ENCODE measurements at regions not wholly inside any gene's neighbourhood (a gene's known extent, or its start where the extent isn't known, plus 50 kb on each side); places are given as distances from the start of the nearest gene placed in this dataset.
"Not testable (repeated sequence)": the region's sequence is repeated elsewhere in the genome, so short reads cannot be mapped to it uniquely, and the experiment has no call there.

- H3K4ac ChIP-seq (replicated peaks; ENCODE audit: insufficient read length, low read depth, low read length); POLR2A ChIA-PET (ENCODE audit: partially characterized antibody); H3K18ac ChIP-seq (ENCODE audit: extremely low read depth, low read length); H3K23ac ChIP-seq (ENCODE audit: insufficient read length); H4K91ac ChIP-seq (replicated peaks; ENCODE audit: insufficient read length, low read length); H3K23me2 ChIP-seq (ENCODE audit: low read depth, low read length); H3K4me1 ChIP-seq (replicated peaks in 1 of 4; ENCODE audit: control insufficient read depth in 3 of 4, insufficient read depth in 4 of 4, low read length in 3 of 4); H2AFZ ChIP-seq (ENCODE audit: low read length); DNase-seq (ENCODE audit: low read depth in 1 of 2, low spot score in 2 of 2); H2BK120ac ChIP-seq (replicated peaks; ENCODE audit: low read depth, low read length); H3K9ac ChIP-seq (replicated peaks in 1 of 4; ENCODE audit: extremely low read depth in 1 of 4, low read depth in 3 of 4, low read length in 3 of 4); H3K56ac ChIP-seq (replicated peaks; ENCODE audit: insufficient read length, low read depth, low read length); H3K79me2 ChIP-seq (ENCODE audit: control insufficient read depth in 1 of 2, insufficient read depth in 2 of 2, low read length in 2 of 2); H2AK5ac ChIP-seq (ENCODE audit: low read depth, low read length); H2BK20ac ChIP-seq (ENCODE audit: low read length); H3K4me2 ChIP-seq (ENCODE audit: insufficient read depth in 1 of 2, low read depth in 2 of 2, low read length in 2 of 2); H3K79me1 ChIP-seq (ENCODE audit: low read depth, low read length); H2BK15ac ChIP-seq (ENCODE audit: low read length); H4K8ac ChIP-seq (ENCODE audit: extremely low read depth, insufficient read depth, low read length); H4K5ac ChIP-seq (ENCODE audit: insufficient read length, low read depth, low read length); H3K27me3 ChIP-seq (replicated peaks in 1 of 4; ENCODE audit: control insufficient read depth in 3 of 4, extremely low read depth in 1 of 4, insufficient read depth in 3 of 4, low read length in 3 of 4); H3K14ac ChIP-seq (ENCODE audit: insufficient read length); H3K4me3 ChIP-seq (ENCODE audit: extremely low read depth in 1 of 4, insufficient read depth in 2 of 4, low read depth in 3 of 4, low read length in 4 of 4); FAIRE-seq; H2BK12ac ChIP-seq (ENCODE audit: low read depth, low read length); H2BK5ac ChIP-seq (ENCODE audit: low read depth, low read length); H3K36me3 ChIP-seq (ENCODE audit: control insufficient read depth in 2 of 4, insufficient read depth in 4 of 4, low read length in 3 of 4); H3K9me3 ChIP-seq (ENCODE audit: insufficient read depth in 2 of 2, low read depth in 1 of 2, low read length in 1 of 2); CTCF ChIA-PET (ENCODE audit: partially characterized antibody); H3K27ac ChIP-seq (ENCODE audit: low read depth, low read length); H4K20me1 ChIP-seq (replicated peaks in 1 of 2; ENCODE audit: control insufficient read depth in 1 of 2, insufficient read depth in 2 of 2, low read length in 2 of 2): not testable (repeated sequence)
- WGBS, 2 experiments (ENCODE audit: extremely low coverage in 1 of 2, insufficient coverage in 1 of 2, insufficient read length in 1 of 2, insufficient replicate concordance in 2 of 2, low coverage in 1 of 2, low lambda C conversion rate in 2 of 2, missing lambda C conversion rate in 1 of 2), result 82% methylated on average over 2 of the region's 3 CpGs; no CpG with 5 or more reads in 1 of the 2 experiments
Measured at GRCh38 chr13:103460246-103460645, 394.0 kb upstream of the SLC10A2 start.

- H3K14ac ChIP-seq (ENCODE audit: insufficient read length); H3K4me3 ChIP-seq (ENCODE audit: extremely low read depth in 1 of 4, insufficient read depth in 2 of 4, low read depth in 3 of 4, low read length in 4 of 4); H3K4ac ChIP-seq (replicated peaks; ENCODE audit: insufficient read length, low read depth, low read length); H3K56ac ChIP-seq (replicated peaks; ENCODE audit: insufficient read length, low read depth, low read length); H3K9ac ChIP-seq (replicated peaks in 1 of 4; ENCODE audit: extremely low read depth in 1 of 4, low read depth in 3 of 4, low read length in 3 of 4); H3K79me2 ChIP-seq (ENCODE audit: control insufficient read depth in 1 of 2, insufficient read depth in 2 of 2, low read length in 2 of 2); H3K4me1 ChIP-seq (replicated peaks in 1 of 4; ENCODE audit: control insufficient read depth in 3 of 4, insufficient read depth in 4 of 4, low read length in 3 of 4); H4K20me1 ChIP-seq (replicated peaks in 1 of 2; ENCODE audit: control insufficient read depth in 1 of 2, insufficient read depth in 2 of 2, low read length in 2 of 2); H2BK15ac ChIP-seq (ENCODE audit: low read length); FAIRE-seq; H2AFZ ChIP-seq (ENCODE audit: low read length); H3K23ac ChIP-seq (ENCODE audit: insufficient read length); H4K8ac ChIP-seq (ENCODE audit: extremely low read depth, insufficient read depth, low read length); DNase-seq (ENCODE audit: low read depth in 1 of 2, low spot score in 2 of 2); H3K27ac ChIP-seq (ENCODE audit: low read depth, low read length); CTCF ChIA-PET (ENCODE audit: partially characterized antibody); POLR2A ChIA-PET (ENCODE audit: partially characterized antibody); H2AK5ac ChIP-seq (ENCODE audit: low read depth, low read length); H4K91ac ChIP-seq (replicated peaks; ENCODE audit: insufficient read length, low read length); H2BK120ac ChIP-seq (replicated peaks; ENCODE audit: low read depth, low read length); H3K4me2 ChIP-seq (ENCODE audit: insufficient read depth in 1 of 2, low read depth in 2 of 2, low read length in 2 of 2); H2BK20ac ChIP-seq (ENCODE audit: low read length); H3K36me3 ChIP-seq (ENCODE audit: control insufficient read depth in 2 of 4, insufficient read depth in 4 of 4, low read length in 3 of 4); H3K79me1 ChIP-seq (ENCODE audit: low read depth, low read length); H2BK5ac ChIP-seq (ENCODE audit: low read depth, low read length); H3K9me3 ChIP-seq (ENCODE audit: insufficient read depth in 2 of 2, low read depth in 1 of 2, low read length in 1 of 2); H3K27me3 ChIP-seq (replicated peaks in 1 of 4; ENCODE audit: control insufficient read depth in 3 of 4, extremely low read depth in 1 of 4, insufficient read depth in 3 of 4, low read length in 3 of 4); H3K23me2 ChIP-seq (ENCODE audit: low read depth, low read length); H4K5ac ChIP-seq (ENCODE audit: insufficient read length, low read depth, low read length); H2BK12ac ChIP-seq (ENCODE audit: low read depth, low read length); H3K18ac ChIP-seq (ENCODE audit: extremely low read depth, low read length): not testable (repeated sequence)
- 98% methylated on average over 13 of the region's 14 CpGs; no CpG with 5 or more reads in 1 of the 2 experiments for WGBS, 2 experiments (ENCODE audit: extremely low coverage in 1 of 2, insufficient coverage in 1 of 2, insufficient read length in 1 of 2, insufficient replicate concordance in 2 of 2, low coverage in 1 of 2, low lambda C conversion rate in 2 of 2, missing lambda C conversion rate in 1 of 2)
Measured at GRCh38 chr13:103457050-103457449, 390.8 kb upstream of the SLC10A2 start.
